ENCODE measurements at regions not wholly inside any gene's neighbourhood (a gene's known extent, or its start where the extent isn't known, plus 50 kb on each side); places are given as distances from the start of the nearest gene placed in this dataset.

GRCh38 chr10:58996063-58996462 is 180.4 kb upstream of the PHYHIPL start:
- TF ChIP-seq, protein P1, sequence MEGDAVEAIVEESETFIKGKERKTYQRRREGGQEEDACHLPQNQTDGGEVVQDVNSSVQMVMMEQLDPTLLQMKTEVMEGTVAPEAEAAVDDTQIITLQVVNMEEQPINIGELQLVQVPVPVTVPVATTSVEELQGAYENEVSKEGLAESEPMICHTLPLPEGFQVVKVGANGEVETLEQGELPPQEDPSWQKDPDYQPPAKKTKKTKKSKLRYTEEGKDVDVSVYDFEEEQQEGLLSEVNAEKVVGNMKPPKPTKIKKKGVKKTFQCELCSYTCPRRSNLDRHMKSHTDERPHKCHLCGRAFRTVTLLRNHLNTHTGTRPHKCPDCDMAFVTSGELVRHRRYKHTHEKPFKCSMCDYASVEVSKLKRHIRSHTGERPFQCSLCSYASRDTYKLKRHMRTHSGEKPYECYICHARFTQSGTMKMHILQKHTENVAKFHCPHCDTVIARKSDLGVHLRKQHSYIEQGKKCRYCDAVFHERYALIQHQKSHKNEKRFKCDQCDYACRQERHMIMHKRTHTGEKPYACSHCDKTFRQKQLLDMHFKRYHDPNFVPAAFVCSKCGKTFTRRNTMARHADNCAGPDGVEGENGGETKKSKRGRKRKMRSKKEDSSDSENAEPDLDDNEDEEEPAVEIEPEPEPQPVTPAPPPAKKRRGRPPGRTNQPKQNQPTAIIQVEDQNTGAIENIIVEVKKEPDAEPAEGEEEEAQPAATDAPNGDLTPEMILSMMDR (conservative IDR thresholded peaks at IDR 0.05; ENCODE audit: low read depth, low read length), result no peak
- TF ChIP-seq, protein P2, sequence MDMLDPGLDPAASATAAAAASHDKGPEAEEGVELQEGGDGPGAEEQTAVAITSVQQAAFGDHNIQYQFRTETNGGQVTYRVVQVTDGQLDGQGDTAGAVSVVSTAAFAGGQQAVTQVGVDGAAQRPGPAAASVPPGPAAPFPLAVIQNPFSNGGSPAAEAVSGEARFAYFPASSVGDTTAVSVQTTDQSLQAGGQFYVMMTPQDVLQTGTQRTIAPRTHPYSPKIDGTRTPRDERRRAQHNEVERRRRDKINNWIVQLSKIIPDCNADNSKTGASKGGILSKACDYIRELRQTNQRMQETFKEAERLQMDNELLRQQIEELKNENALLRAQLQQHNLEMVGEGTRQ (IDR thresholded peaks at IDR 0.05; ENCODE audit: low read depth, low read length), result no peak
- TF ChIP-seq MAFK (IDR thresholded peaks at IDR 0.05; ENCODE audit: low read depth, low read length) (no peak), POLR2A (IDR thresholded peaks at IDR 0.05; ENCODE audit: low read depth, low read length) (no peak), FOS (IDR thresholded peaks at IDR 0.05; ENCODE audit: low read depth, low read length) (no peak), CEBPB (IDR thresholded peaks at IDR 0.05; ENCODE audit: low read depth, low read length) (no peak), RFX5 (IDR thresholded peaks at IDR 0.05; ENCODE audit: low read depth, low read length) (no peak), SMC3 (IDR thresholded peaks at IDR 0.05; ENCODE audit: low read depth, low read length) (no peak), RAD21 (IDR thresholded peaks at IDR 0.05; ENCODE audit: low read length) (no peak), MXI1 (IDR thresholded peaks at IDR 0.05; ENCODE audit: borderline replicate concordance, low read depth, low read length) (no peak), MAZ (IDR thresholded peaks at IDR 0.05; ENCODE audit: borderline replicate concordance, low read depth, low read length) (no peak), CHD1 (IDR thresholded peaks at IDR 0.05; ENCODE audit: low read depth, low read length) (no peak), NFE2L2 (IDR thresholded peaks at IDR 0.05; ENCODE audit: low read depth, low read length) (no peak)
